ENCODE measurements at regions not wholly inside any gene's neighbourhood (a gene's known extent, or its start where the extent isn't known, plus 50 kb on each side); places are given as distances from the start of the nearest gene placed in this dataset.

GRCh38 chr3:102148598-102149337 is 286.0 kb upstream of the ZPLD1 start:
- FAIRE-seq: no peak
- Histone ChIP-seq H3K36me3 (replicated peaks in 1 of 2; ENCODE audit: control insufficient read depth in 1 of 2, insufficient read depth in 2 of 2, low read length in 2 of 2) (no peaks in the 10 kb centered on the region), H3K9ac (ENCODE audit: insufficient read depth, low read depth, low read length) (no peak overlapping the region), H3K27ac (ENCODE audit: extremely low read length, insufficient read depth, low read length) (no peak overlapping the region), H3K79me2 (ENCODE audit: insufficient read depth, low read length) (no peaks in the 10 kb centered on the region), H3K9me3 (ENCODE audit: low read length) (peaks cover 7% of the 10 kb centered on the region; the same call in 1 of the 2 replicates), H3K4me3 (replicated peaks in 1 of 3; ENCODE audit: insufficient read depth in 1 of 3, low read depth in 2 of 3, low read length in 3 of 3) (no peak overlapping the region), H3K4me2 (ENCODE audit: low read depth, low read length) (no peak overlapping the region), H4K20me1 (ENCODE audit: insufficient read depth, low read length) (no peaks in the 10 kb centered on the region), H3K27me3 (ENCODE audit: control insufficient read depth in 1 of 2, insufficient read depth in 2 of 2, low read length in 2 of 2) (no peaks in the 10 kb centered on the region), H3K4me1 (ENCODE audit: insufficient read depth, low read length) (no peaks in the 10 kb centered on the region), H2AFZ (ENCODE audit: low read length) (no peak overlapping the region)
- no peak for DNase-seq (ENCODE audit: low spot score)
- TF ChIP-seq RFX5 (IDR thresholded peaks at IDR 0.05; ENCODE audit: low read depth, low read length) (no peak), ZNF841 (CRISPR knock-in tag; IDR thresholded peaks at IDR 0.05; ENCODE audit: borderline replicate concordance) (no peak), ZSCAN20 (CRISPR knock-in tag; IDR thresholded peaks at IDR 0.05; ENCODE audit: borderline replicate concordance) (no peak), ZNF572 (CRISPR knock-in tag; IDR thresholded peaks at IDR 0.05) (no peak), HES4 (CRISPR knock-in tag; IDR thresholded peaks at IDR 0.05; ENCODE audit: borderline replicate concordance) (no peak), MEIS1 (CRISPR knock-in tag; IDR thresholded peaks at IDR 0.05; ENCODE audit: borderline replicate concordance) (no peak), RFXANK (CRISPR knock-in tag; IDR thresholded peaks at IDR 0.05) (no peak), NCOA5 (CRISPR knock-in tag; IDR thresholded peaks at IDR 0.05) (no peak)
- no peak for ATAC-seq
- intact Hi-C loops (cut with micrococcal nuclease; ENCODE audit: unreplicated experiment) (no loop called here), in situ Hi-C loops (cut with HindIII; ENCODE audit: extremely low pct_ligation_motif_present, low pct_unique_long_range_greater_than_20kb) (no loop called here)
- WGBS (ENCODE audit: low lambda C conversion rate): 76% methylated on average over 3 of the region's 3 CpGs
- CTCF ChIA-PET (ENCODE audit: low intra/inter-chr PET ratio, low total read pairs): no interaction called here
- POLR2A ChIA-PET: no interaction called here
- BruUV-seq (replicated peaks): no TSS peak

DNA sequence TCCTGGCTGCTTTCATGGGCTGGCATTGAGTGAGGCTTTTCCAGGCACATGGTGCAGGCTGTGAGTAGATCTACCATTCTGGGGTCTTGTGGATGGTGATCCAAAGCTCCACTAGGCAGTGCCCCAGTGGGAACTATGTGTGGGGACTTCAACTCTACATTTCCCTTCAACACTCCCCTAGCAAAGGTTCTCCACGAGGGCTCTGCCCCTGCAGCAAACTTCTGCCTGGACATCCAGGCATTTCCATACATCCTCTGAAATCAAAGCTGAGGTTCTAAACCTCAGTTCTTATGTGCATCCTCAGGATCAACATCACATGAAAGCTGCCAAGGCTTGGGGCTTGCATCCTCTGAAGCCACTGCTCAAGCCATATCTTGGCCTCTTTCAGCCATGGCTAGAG is 282.9 kb upstream of the ZPLD1 start:
- no peak overlapping the region for H3K9ac ChIP-seq (ENCODE audit: insufficient read depth, low read depth, low read length)
- no peaks in the 10 kb centered on the region for H3K79me2 ChIP-seq (ENCODE audit: insufficient read depth, low read length)
- ATAC-seq: no peak
- intact Hi-C loops (cut with micrococcal nuclease; ENCODE audit: unreplicated experiment): no loop called here
- no peak for DNase-seq (ENCODE audit: low spot score)
- WGBS (ENCODE audit: low lambda C conversion rate): 20% methylated on average over 1 of the region's 1 CpG
- H2AFZ ChIP-seq (ENCODE audit: low read length): no peak overlapping the region
- H3K4me3 ChIP-seq (replicated peaks in 1 of 3; ENCODE audit: insufficient read depth in 1 of 3, low read depth in 2 of 3, low read length in 3 of 3): no peak overlapping the region
- no peaks in the 10 kb centered on the region for H3K4me1 ChIP-seq (ENCODE audit: insufficient read depth, low read length)
- no peaks in the 10 kb centered on the region for H4K20me1 ChIP-seq (ENCODE audit: insufficient read depth, low read length)
- H3K27ac ChIP-seq (ENCODE audit: extremely low read length, insufficient read depth, low read length): no peak overlapping the region
- CTCF ChIA-PET (ENCODE audit: low intra/inter-chr PET ratio, low total read pairs): no interaction called here
- POLR2A ChIA-PET: no interaction called here
- no TSS peak for BruUV-seq (replicated peaks)
- no peak overlapping the region for H3K4me2 ChIP-seq (ENCODE audit: low read depth, low read length)
- no peaks in the 10 kb centered on the region for H3K36me3 ChIP-seq (replicated peaks in 1 of 2; ENCODE audit: control insufficient read depth in 1 of 2, insufficient read depth in 2 of 2, low read length in 2 of 2)
- H3K27me3 ChIP-seq (ENCODE audit: control insufficient read depth in 1 of 2, insufficient read depth in 2 of 2, low read length in 2 of 2): no peaks in the 10 kb centered on the region
- in situ Hi-C loops (cut with HindIII; ENCODE audit: extremely low pct_ligation_motif_present, low pct_unique_long_range_greater_than_20kb): no loop called here
- H3K9me3 ChIP-seq (ENCODE audit: low read length): peaks cover 7% of the 10 kb centered on the region; the same call in 1 of the 2 replicates
- FAIRE-seq: no peak
- TF ChIP-seq ZNF709 (CRISPR knock-in tag; IDR thresholded peaks at IDR 0.05): no peak
- no peak for TF ChIP-seq ZNF574 (CRISPR knock-in tag; IDR thresholded peaks at IDR 0.05)
- no peak for TF ChIP-seq MYC (CRISPR knock-in tag; IDR thresholded peaks at IDR 0.05; ENCODE audit: borderline replicate concordance)
- TF ChIP-seq U2AF2 (IDR thresholded peaks at IDR 0.05; ENCODE audit: low read depth, low read length): no peak
- no peak for TF ChIP-seq ZNF572 (CRISPR knock-in tag; IDR thresholded peaks at IDR 0.05)
- no peak for TF ChIP-seq TARDBP (CRISPR knock-in tag; IDR thresholded peaks at IDR 0.05)
- no peak for TF ChIP-seq ZNF33A (CRISPR knock-in tag; IDR thresholded peaks at IDR 0.05; ENCODE audit: borderline replicate concordance)
- TF ChIP-seq, protein P1, sequence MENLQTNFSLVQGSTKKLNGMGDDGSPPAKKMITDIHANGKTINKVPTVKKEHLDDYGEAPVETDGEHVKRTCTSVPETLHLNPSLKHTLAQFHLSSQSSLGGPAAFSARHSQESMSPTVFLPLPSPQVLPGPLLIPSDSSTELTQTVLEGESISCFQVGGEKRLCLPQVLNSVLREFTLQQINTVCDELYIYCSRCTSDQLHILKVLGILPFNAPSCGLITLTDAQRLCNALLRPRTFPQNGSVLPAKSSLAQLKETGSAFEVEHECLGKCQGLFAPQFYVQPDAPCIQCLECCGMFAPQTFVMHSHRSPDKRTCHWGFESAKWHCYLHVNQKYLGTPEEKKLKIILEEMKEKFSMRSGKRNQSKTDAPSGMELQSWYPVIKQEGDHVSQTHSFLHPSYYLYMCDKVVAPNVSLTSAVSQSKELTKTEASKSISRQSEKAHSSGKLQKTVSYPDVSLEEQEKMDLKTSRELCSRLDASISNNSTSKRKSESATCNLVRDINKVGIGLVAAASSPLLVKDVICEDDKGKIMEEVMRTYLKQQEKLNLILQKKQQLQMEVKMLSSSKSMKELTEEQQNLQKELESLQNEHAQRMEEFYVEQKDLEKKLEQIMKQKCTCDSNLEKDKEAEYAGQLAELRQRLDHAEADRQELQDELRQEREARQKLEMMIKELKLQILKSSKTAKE (CRISPR knock-in tag; IDR thresholded peaks at IDR 0.05; ENCODE audit: borderline replicate concordance): no peak
